Fibroblast of the aortic adventitia (primary cell): ENCODE measurements at regions not wholly inside any gene's neighbourhood (a gene's known extent, or its start where the extent isn't known, plus 50 kb on each side); places are given as distances from the start of the nearest gene placed in this dataset.
"Not testable (repeated sequence)": the region's sequence is repeated elsewhere in the genome, so short reads cannot be mapped to it uniquely, and the experiment has no call there.

Experiments used
- DNase-seq: peaks from one replicate; pipeline ENCODE4 v3.0.0-alpha.2; 2010; ENCODE audit warnings: low read depth
- H3K4me3 ChIP-seq: 2 replicates; pipeline ENCODE4 v1.5.1; 2011; ENCODE audit warnings: low read depth, mild to moderate bottlenecking, control low read depth, low read length, moderate library complexity
- TF ChIP-seq, protein P1 (sequence below): IDR thresholded peaks from 2 replicates; pipeline ENCODE4 v1.5.1; 2011; ENCODE audit warnings: mild to moderate bottlenecking, low read length, control low read depth, inconsistent platforms; ENCODE audit not compliant: insufficient read depth

DNA sequence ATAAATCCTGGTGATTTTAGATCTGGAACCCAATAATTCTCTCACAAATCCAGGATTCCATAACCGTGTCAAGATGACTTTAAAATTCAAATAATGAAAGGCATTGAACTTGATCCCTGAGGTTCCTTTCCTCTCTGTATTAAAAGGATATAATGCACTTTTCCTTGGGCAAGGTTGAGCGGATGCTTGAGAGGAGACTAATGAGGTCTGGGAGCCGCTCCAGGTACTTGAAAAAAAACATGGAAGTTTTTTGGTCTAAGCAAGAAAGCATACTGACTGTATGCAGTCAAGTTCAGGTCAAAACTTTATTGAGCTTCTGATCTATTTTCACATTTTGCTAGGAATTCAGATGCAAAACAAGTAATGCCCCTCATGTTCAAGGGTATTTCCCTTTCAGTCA lies 318.5 kb downstream of the RAD51AP2 start:
- no peak overlapping the region for H3K4me3 ChIP-seq
- no peak for DNase-seq
- TF ChIP-seq, protein P1, sequence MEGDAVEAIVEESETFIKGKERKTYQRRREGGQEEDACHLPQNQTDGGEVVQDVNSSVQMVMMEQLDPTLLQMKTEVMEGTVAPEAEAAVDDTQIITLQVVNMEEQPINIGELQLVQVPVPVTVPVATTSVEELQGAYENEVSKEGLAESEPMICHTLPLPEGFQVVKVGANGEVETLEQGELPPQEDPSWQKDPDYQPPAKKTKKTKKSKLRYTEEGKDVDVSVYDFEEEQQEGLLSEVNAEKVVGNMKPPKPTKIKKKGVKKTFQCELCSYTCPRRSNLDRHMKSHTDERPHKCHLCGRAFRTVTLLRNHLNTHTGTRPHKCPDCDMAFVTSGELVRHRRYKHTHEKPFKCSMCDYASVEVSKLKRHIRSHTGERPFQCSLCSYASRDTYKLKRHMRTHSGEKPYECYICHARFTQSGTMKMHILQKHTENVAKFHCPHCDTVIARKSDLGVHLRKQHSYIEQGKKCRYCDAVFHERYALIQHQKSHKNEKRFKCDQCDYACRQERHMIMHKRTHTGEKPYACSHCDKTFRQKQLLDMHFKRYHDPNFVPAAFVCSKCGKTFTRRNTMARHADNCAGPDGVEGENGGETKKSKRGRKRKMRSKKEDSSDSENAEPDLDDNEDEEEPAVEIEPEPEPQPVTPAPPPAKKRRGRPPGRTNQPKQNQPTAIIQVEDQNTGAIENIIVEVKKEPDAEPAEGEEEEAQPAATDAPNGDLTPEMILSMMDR, result no peak

DNA sequence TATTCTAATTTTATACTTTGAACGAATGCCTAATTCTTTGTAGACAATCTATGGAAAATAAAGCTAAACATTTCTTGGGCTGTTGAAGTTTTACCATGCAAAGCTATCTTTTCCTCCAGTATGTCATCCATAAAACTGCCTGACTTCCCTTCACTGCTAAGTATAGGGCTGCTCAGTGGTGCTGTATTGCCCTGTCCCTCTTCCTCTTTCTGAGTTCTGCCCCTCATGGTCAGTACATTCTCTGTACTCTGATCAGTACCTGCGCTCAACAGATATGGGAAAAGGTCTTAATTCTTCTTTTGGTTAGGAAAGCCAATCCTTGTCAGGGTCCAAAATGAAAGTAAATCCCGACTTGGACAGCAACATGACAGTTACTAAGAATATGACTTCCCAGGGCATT lies 321.9 kb downstream of the RAD51AP2 start:
- TF ChIP-seq, protein P1, result no peak
- DNase-seq, result no peak
- no peak overlapping the region for H3K4me3 ChIP-seq

DNA sequence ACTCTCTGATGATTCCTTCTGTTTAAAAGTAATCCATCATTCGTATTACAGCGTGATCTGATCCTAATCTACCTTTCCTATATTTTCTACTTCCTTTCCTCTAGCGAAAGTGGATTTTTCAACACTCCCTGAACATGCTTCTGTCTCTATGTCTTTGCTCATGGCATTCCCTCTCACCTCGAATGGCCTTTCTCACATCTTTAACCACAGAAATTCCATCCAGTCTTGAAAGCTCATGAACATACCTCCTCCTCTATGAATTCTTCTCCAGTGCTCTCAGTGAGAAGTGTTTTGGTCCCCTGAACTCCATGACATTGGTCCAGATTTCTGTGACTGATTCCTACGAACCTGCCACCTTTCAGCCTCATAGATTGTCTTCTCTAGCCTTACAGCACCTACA lies 323.2 kb downstream of the RAD51AP2 start:
- DNase-seq, result no peak
- TF ChIP-seq, protein P1, result no peak
- H3K4me3 ChIP-seq, result no peak overlapping the region

DNA sequence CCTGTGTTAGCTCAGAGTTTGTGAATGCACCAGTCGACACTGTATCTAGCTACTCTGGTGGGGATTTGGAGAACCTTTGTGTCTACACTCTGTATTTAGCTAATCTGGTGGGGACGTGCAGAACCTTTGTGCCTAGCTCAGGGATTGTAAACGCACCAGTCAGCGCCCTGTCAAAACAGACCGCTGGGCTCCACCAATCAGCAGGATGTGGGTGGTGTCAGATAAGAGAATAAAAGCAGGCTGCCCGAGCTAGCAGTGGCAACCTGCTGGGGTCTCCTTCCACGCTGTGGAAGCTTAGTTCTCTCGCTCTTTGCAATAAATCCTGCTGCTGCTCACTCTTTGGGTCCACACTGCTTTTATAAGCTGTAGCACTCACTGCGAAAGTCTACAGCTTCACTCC lies 324.2 kb downstream of the RAD51AP2 start:
- no peak overlapping the region for H3K4me3 ChIP-seq
- DNase-seq, result no peak
- TF ChIP-seq, protein P1, result no peak

DNA sequence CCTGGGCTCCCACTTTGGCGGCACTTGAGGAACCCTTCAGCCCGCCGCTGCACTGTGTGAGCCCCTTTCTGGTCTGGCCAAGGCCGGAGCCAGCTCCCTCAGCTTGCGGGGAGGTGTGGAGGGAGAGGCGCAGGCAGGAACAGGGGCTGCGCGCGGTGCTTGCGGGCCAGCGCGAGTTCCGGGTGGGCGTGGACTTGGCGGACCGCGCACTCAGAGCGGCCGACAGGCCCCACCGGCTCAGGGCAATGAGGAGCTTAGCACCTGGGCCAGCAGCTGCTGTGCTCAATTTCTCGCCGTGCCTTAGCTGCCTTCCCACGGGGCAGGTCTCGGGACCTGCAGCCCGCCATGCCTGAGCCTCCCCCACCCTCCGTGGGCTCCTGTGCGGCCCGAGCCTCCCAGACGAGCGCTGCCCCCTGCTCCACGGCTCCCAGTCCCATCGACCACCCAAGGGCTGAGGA lies 324.8 kb downstream of the RAD51AP2 start:
- not testable (repeated sequence) for DNase-seq, H3K4me3 ChIP-seq

DNA sequence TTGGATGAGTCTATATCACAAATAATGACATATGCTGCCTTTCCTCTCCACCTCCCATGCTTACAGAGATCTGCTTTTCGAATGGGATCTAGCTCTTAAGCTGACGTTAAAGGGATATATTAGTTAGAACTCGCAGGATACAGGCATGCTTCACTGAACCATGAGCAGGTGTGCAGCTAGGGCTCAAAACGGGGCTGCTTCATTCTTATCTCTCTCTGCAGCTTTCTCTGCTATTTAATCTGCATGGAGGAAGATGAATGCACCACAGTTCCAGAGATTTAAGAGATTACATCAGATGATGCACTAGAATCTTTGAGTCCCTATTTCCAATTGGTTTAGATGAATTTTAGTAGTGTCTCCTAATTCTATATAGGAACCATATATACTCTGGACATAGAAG lies 327.0 kb downstream of the RAD51AP2 start:
- DNase-seq, result no peak
- no peak overlapping the region for H3K4me3 ChIP-seq
- TF ChIP-seq, protein P1, result no peak

DNA sequence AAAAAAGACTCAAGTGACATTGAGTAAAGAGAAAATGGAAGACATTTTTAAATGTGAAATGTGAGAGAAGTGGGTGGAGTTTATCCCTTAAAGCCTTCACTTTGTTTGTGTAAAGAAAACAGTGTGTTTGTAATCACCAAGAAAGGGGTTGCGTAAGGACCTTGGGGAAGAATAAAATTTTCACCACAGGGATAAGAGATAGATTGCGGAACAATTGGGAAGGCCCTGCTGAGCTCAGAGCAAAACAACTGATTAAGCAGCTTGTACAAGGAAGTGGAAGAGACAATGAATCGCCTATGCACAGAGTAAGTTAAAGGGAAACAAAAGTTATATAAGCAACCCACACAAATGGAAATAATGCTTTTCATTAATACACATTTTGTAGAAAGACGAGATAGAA lies 327.7 kb downstream of the RAD51AP2 start:
- TF ChIP-seq, protein P1, result no peak
- no peak overlapping the region for H3K4me3 ChIP-seq
- no peak for DNase-seq
